ENCODE measurements at regions not wholly inside any gene's neighbourhood (a gene's known extent, or its start where the extent isn't known, plus 50 kb on each side); places are given as distances from the start of the nearest gene placed in this dataset.

- CTCF ChIA-PET: no interaction called here
Measured at GRCh38 chr18:77918730-77919129, 669.1 kb downstream of the GALR1 start.

GRCh38 chr18:77919923-77920322, 670.3 kb downstream of the GALR1 start:
- POLR2A ChIA-PET: no interaction called here
- CTCF ChIA-PET: no interaction called here

More at GRCh38 chr18:77918730-77919129, 669.1 kb downstream of the GALR1 start:
- DNase-seq (ENCODE audit: low read depth): no peak
- H3K4me3 ChIP-seq (ENCODE audit: low read depth, low read length): no peak overlapping the region
- no peaks in the 10 kb centered on the region for H3K27me3 ChIP-seq (ENCODE audit: control insufficient read depth, insufficient read depth, low read length)
- POLR2A ChIA-PET: no interaction called here
- no peak for TF ChIP-seq CTCF (IDR thresholded peaks at IDR 0.05; ENCODE audit: insufficient read depth, low read depth, low read length)
- no peaks in the 10 kb centered on the region for H3K36me3 ChIP-seq (ENCODE audit: control insufficient read depth, insufficient read depth, low read length)

GRCh38 chr18:77935342-77935741, 685.7 kb downstream of the GALR1 start:
- ChIA-PET CTCF (no interaction called here), POLR2A (no interaction called here)
- DNase-seq (ENCODE audit: low read depth): no peak

More at GRCh38 chr18:77919923-77920322, 670.3 kb downstream of the GALR1 start:
- no peak for TF ChIP-seq CTCF (IDR thresholded peaks at IDR 0.05; ENCODE audit: insufficient read depth, low read depth, low read length)
- DNase-seq (ENCODE audit: low read depth): no peak
- Histone ChIP-seq H3K36me3 (ENCODE audit: control insufficient read depth, insufficient read depth, low read length) (no peaks in the 10 kb centered on the region), H3K27me3 (ENCODE audit: control insufficient read depth, insufficient read depth, low read length) (no peaks in the 10 kb centered on the region), H3K4me3 (ENCODE audit: low read depth, low read length) (no peak overlapping the region)

GRCh38 chr18:77940566-77940965, 690.9 kb downstream of the GALR1 start:
- no peaks in the 10 kb centered on the region for H3K36me3 ChIP-seq (ENCODE audit: control insufficient read depth, insufficient read depth, low read length)
- no peaks in the 10 kb centered on the region for H3K27me3 ChIP-seq (ENCODE audit: control insufficient read depth, insufficient read depth, low read length)
- H3K4me3 ChIP-seq (ENCODE audit: low read depth, low read length): no peak overlapping the region
- no peak for TF ChIP-seq CTCF (IDR thresholded peaks at IDR 0.05; ENCODE audit: insufficient read depth, low read depth, low read length)
- DNase-seq (ENCODE audit: low read depth): no peak
- POLR2A ChIA-PET: no interaction called here
- CTCF ChIA-PET: no interaction called here

More at GRCh38 chr18:77935342-77935741, 685.7 kb downstream of the GALR1 start:
- H3K27me3 ChIP-seq (ENCODE audit: control insufficient read depth, insufficient read depth, low read length): no peaks in the 10 kb centered on the region
- H3K36me3 ChIP-seq (ENCODE audit: control insufficient read depth, insufficient read depth, low read length): no peaks in the 10 kb centered on the region
- H3K4me3 ChIP-seq (ENCODE audit: low read depth, low read length): no peak overlapping the region
- no peak for TF ChIP-seq CTCF (IDR thresholded peaks at IDR 0.05; ENCODE audit: insufficient read depth, low read depth, low read length)

GRCh38 chr18:77944533-77944932, 694.9 kb downstream of the GALR1 start:
- Histone ChIP-seq H3K36me3 (ENCODE audit: control insufficient read depth, insufficient read depth, low read length) (no peaks in the 10 kb centered on the region), H3K27me3 (ENCODE audit: control insufficient read depth, insufficient read depth, low read length) (no peaks in the 10 kb centered on the region), H3K4me3 (ENCODE audit: low read depth, low read length) (no peak overlapping the region)
- no peak for TF ChIP-seq CTCF (IDR thresholded peaks at IDR 0.05; ENCODE audit: insufficient read depth, low read depth, low read length)
- ChIA-PET POLR2A (no interaction called here), CTCF (no interaction called here)
- DNase-seq (ENCODE audit: low read depth): no peak
